ENCODE measurements at regions not wholly inside any gene's neighbourhood (a gene's known extent, or its start where the extent isn't known, plus 50 kb on each side); places are given as distances from the start of the nearest gene placed in this dataset.

DNA sequence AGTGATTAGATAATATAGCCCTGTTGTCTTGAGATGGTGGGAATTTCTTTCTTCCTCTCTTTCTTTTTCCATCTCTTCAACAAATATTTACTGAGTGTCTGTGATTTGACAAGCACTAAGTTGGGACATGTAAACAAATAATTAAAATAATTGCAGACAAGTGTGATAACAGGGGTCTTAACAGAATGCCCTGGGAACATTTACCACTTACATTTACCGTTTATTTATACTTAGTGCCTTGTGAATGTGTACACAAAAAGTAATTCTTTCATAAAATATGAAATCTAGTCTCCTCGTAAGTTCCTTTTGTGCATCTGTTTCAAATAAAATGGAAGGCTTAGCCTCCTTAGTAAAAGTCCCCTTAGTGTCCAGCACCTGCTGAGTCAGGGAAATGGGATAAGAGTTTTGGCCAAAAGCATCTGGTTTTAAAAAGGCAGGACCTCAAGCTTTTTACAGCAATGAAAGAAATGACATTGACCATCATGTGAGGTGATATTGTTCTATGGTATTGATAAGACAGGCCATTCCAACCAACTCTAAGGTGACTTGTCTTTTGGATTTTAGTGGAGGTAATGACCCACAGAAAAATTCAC lies 188.2 kb downstream of the HS3ST3B1 start:
- Histone ChIP-seq H3K27me3 (no peaks in the 10 kb centered on the region), H3K4me3 (replicated peaks in 1 of 3) (no peak overlapping the region), H3K27ac (no peak overlapping the region), H3K9me3 (no peaks in the 10 kb centered on the region), H3K4me1 (no peaks in the 10 kb centered on the region), H3K36me3 (no peaks in the 10 kb centered on the region)
- TF ChIP-seq, protein P1, sequence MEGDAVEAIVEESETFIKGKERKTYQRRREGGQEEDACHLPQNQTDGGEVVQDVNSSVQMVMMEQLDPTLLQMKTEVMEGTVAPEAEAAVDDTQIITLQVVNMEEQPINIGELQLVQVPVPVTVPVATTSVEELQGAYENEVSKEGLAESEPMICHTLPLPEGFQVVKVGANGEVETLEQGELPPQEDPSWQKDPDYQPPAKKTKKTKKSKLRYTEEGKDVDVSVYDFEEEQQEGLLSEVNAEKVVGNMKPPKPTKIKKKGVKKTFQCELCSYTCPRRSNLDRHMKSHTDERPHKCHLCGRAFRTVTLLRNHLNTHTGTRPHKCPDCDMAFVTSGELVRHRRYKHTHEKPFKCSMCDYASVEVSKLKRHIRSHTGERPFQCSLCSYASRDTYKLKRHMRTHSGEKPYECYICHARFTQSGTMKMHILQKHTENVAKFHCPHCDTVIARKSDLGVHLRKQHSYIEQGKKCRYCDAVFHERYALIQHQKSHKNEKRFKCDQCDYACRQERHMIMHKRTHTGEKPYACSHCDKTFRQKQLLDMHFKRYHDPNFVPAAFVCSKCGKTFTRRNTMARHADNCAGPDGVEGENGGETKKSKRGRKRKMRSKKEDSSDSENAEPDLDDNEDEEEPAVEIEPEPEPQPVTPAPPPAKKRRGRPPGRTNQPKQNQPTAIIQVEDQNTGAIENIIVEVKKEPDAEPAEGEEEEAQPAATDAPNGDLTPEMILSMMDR (IDR thresholded peaks at IDR 0.05) = no peak
- TF ChIP-seq POLR2A (IDR thresholded peaks at IDR 0.05) = no peak
- intact Hi-C loops (cut with DNase I) = no loop called here
- no peak for DNase-seq
- WGBS, 2 donors = 67 to 72% methylated on average over 2 of the region's 2 CpGs

DNA sequence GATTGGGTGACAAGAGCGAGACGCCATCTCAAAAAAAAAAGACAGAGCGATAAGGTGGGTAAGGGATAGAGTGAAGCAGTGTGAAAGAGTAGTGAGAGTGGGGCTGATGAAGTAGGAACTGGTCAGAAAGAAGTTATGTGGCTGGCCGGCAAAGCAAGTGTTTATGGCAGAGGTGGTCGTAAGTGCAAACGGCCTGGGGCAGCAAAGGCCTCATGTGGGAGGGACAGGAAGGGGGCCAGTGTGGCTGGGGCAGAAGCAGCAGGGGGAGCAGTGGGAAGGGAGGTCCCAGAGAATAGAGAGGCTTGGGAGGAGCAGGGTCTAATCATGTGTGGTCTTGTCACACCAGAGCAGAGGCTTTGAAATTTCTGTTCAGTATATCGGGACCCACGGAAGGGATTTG lies 186.2 kb downstream of the HS3ST3B1 start:
- H3K9me3 ChIP-seq = no peaks in the 10 kb centered on the region
- WGBS, 2 donors = 79 to 86% methylated on average over 8 of the region's 8 CpGs
- TF ChIP-seq POLR2A (IDR thresholded peaks at IDR 0.05) = no peak
- TF ChIP-seq, protein P1 (IDR thresholded peaks at IDR 0.05) = no peak
- intact Hi-C loops (cut with DNase I) = no loop called here
- no peaks in the 10 kb centered on the region for H3K27me3 ChIP-seq
- no peaks in the 10 kb centered on the region for H3K4me1 ChIP-seq
- DNase-seq = no peak
- no peaks in the 10 kb centered on the region for H3K36me3 ChIP-seq
- H3K4me3 ChIP-seq (replicated peaks in 1 of 3) = no peak overlapping the region
- no peak overlapping the region for H3K27ac ChIP-seq

DNA sequence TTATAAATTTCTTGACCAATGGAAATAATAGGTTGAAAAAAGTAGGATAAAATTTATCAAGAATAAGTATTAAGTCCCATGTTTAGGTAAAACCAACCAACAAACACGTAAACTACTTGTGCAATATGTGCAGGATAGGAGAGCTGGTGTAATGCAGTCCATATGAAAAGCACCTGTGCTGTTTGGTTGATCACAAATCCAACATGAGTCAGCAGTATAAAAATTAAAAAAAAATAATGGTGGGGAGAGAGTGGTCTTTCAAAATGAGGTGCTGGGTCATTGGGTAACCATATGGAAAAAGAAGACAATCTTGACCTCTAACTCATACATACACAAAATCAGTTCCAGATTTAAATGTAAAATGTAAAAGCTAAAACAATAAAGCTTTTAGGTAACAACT lies 181.8 kb downstream of the HS3ST3B1 start:
- no peak for DNase-seq
- Histone ChIP-seq H3K27ac (no peak overlapping the region), H3K4me1 (no peaks in the 10 kb centered on the region), H3K27me3 (no peaks in the 10 kb centered on the region), H3K4me3 (replicated peaks in 1 of 3) (no peak overlapping the region), H3K9me3 (no peaks in the 10 kb centered on the region), H3K36me3 (no peaks in the 10 kb centered on the region)
- intact Hi-C loops (cut with DNase I) = no loop called here
- TF ChIP-seq POLR2A (IDR thresholded peaks at IDR 0.05) = no peak
- 93 to 94% methylated on average over 1 of the region's 1 CpG for WGBS, 2 donors

DNA sequence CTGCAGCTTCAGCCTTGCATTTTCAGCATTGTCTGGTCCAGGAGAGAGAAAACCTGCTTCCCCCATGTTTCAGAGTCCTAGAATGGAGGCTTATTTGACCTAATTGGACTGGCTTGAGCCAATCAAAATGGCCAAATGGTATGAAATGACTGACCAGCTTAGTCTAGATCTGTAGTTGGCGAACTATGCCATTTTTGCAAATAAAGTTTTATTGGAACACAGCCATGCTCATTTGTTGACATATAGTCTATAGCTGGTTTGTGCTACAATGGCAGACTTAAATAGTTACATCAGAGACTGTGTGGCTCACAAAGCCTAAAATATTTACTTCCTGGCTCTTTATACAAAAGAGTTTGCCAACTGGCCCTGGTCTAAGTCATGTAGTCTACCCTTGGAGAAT lies 180.8 kb downstream of the HS3ST3B1 start:
- DNase-seq = no peak
- no peaks in the 10 kb centered on the region for H3K4me1 ChIP-seq
- no peak overlapping the region for H3K4me3 ChIP-seq (replicated peaks in 1 of 3)
- no peaks in the 10 kb centered on the region for H3K9me3 ChIP-seq
- H3K36me3 ChIP-seq = no peaks in the 10 kb centered on the region
- WGBS, 2 donors = 83 to 97% methylated on average over 1 of the region's 1 CpG
- intact Hi-C loops (cut with DNase I) = no loop called here
- TF ChIP-seq POLR2A (IDR thresholded peaks at IDR 0.05) = no peak
- TF ChIP-seq, protein P1 (IDR thresholded peaks at IDR 0.05) = no peak
- H3K27ac ChIP-seq = no peak overlapping the region
- no peaks in the 10 kb centered on the region for H3K27me3 ChIP-seq

DNA sequence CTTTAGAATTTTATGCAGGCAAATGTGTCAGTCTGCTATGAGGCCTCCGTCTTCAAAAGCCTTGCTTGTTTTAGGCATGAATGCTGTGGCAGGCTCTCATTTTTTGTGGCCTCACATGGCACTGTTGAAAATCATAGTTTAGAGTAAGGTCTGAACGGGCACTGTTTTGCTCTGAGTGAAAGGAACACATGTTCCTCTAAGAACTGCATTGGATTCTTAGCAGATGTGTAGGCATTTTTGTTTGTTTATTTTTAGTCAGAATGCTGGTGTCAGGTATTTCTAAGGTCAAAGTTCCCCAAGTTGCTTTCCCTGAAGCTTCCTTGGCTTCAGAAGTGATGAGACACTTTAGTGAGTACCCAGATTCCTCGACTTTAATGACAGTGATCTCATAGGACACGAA lies 173.7 kb downstream of the HS3ST3B1 start:
- Histone ChIP-seq H3K27me3 (no peaks in the 10 kb centered on the region), H3K27ac (no peak overlapping the region), H3K36me3 (no peaks in the 10 kb centered on the region), H3K4me3 (replicated peaks in 1 of 3) (no peak overlapping the region), H3K9me3 (no peaks in the 10 kb centered on the region), H3K4me1 (no peaks in the 10 kb centered on the region)
- no peak for TF ChIP-seq POLR2A (IDR thresholded peaks at IDR 0.05)
- TF ChIP-seq, protein P1 (IDR thresholded peaks at IDR 0.05) = no peak
- no peak for DNase-seq
- whole genome bisulfite sequencing, 2 donors = 80 to 88% methylated on average over 4 of the region's 4 CpGs
- intact Hi-C loops (cut with DNase I) = no loop called here

DNA sequence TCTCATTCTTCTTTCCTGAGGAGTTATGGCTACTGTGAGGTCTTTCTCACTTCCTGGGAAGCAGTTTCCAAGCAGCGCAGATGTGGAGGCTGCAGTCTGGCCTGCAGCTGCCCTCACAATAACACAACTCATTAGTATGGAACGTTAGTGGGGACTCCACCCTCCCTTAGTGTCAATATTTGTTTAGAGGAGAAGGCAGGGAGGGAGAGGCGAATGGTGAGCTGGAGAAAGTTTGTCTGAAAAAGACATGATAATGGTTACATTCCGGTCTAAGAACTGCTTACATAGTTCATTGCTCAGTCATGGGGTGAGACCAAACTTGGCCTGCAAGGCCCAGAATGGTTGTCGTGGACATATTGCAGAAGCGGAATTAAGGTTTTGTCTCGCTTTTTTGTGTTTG lies 170.2 kb downstream of the HS3ST3B1 start:
- H3K27me3 ChIP-seq = no peaks in the 10 kb centered on the region
- intact Hi-C loops (cut with DNase I) = no loop called here
- no peaks in the 10 kb centered on the region for H3K4me1 ChIP-seq
- no peaks in the 10 kb centered on the region for H3K9me3 ChIP-seq
- WGBS, 2 donors = 48 to 56% methylated on average over 7 of the region's 7 CpGs
- H3K36me3 ChIP-seq = no peaks in the 10 kb centered on the region
- no peak overlapping the region for H3K27ac ChIP-seq
- TF ChIP-seq, protein P1 (IDR thresholded peaks at IDR 0.05) = no peak
- TF ChIP-seq POLR2A (IDR thresholded peaks at IDR 0.05) = no peak
- H3K4me3 ChIP-seq (replicated peaks in 1 of 3) = no peak overlapping the region
- no peak for DNase-seq
